ENCODE measurements at regions not wholly inside any gene's neighbourhood (a gene's known extent, or its start where the extent isn't known, plus 50 kb on each side); places are given as distances from the start of the nearest gene placed in this dataset.

- Histone ChIP-seq H3F3A (ENCODE audit: insufficient read depth, low read length) (no peaks in the 10 kb centered on the region), H2AFZ (ENCODE audit: low read length) (no peak overlapping the region), H3K27ac (ENCODE audit: low read length) (no peak overlapping the region), H3K4me1 (ENCODE audit: low read length) (no peaks in the 10 kb centered on the region), H3K27me3 (replicated peaks; ENCODE audit: insufficient read depth, low read length) (no peaks in the 10 kb centered on the region), H3K4me2 (ENCODE audit: low read depth, low read length) (no peak overlapping the region), H3K79me2 (ENCODE audit: low read length) (no peaks in the 10 kb centered on the region), H3K36me3 (replicated peaks; ENCODE audit: insufficient read depth, low read length) (no peaks in the 10 kb centered on the region), H3K9ac (ENCODE audit: low read length) (no peak overlapping the region), H4K20me1 (ENCODE audit: insufficient read depth, low read length) (no peaks in the 10 kb centered on the region), H3K4me3 (ENCODE audit: low read length) (no peak overlapping the region), H3K9me3 (replicated peaks; ENCODE audit: insufficient read depth, low read length) (no peaks in the 10 kb centered on the region), H3K9me2 (replicated peaks; ENCODE audit: insufficient read depth, low read length) (no peaks in the 10 kb centered on the region)
- DNase-seq = no peak
- TF ChIP-seq EZH2phosphoT487 (IDR thresholded peaks at IDR 0.05; ENCODE audit: low read length) (no peak), EZH2 (optimal IDR thresholded peaks at IDR 0.05; ENCODE audit: low read depth, low read length) (no peak), CTCF (IDR thresholded peaks at IDR 0.05; ENCODE audit: low read length) (no peak)
Measured at GRCh38 chr2:20539133-20539719, 92.4 kb downstream of the RHOB start.

- H3K9me3 ChIP-seq (replicated peaks; ENCODE audit: insufficient read depth, low read length) = no peaks in the 10 kb centered on the region
- no peak overlapping the region for H3K27ac ChIP-seq (ENCODE audit: low read length)
- DNase-seq = no peak
- H3K79me2 ChIP-seq (ENCODE audit: low read length) = no peaks in the 10 kb centered on the region
- no peaks in the 10 kb centered on the region for H3K36me3 ChIP-seq (replicated peaks; ENCODE audit: insufficient read depth, low read length)
- no peak overlapping the region for H3K9ac ChIP-seq (ENCODE audit: low read length)
- no peaks in the 10 kb centered on the region for H3F3A ChIP-seq (ENCODE audit: insufficient read depth, low read length)
- no peaks in the 10 kb centered on the region for H3K4me1 ChIP-seq (ENCODE audit: low read length)
- no peak overlapping the region for H3K4me2 ChIP-seq (ENCODE audit: low read depth, low read length)
- no peak overlapping the region for H2AFZ ChIP-seq (ENCODE audit: low read length)
- H4K20me1 ChIP-seq (ENCODE audit: insufficient read depth, low read length) = no peaks in the 10 kb centered on the region
- TF ChIP-seq CTCF (IDR thresholded peaks at IDR 0.05; ENCODE audit: low read length) = no peak
- TF ChIP-seq EZH2 (optimal IDR thresholded peaks at IDR 0.05; ENCODE audit: low read depth, low read length) = no peak
- no peak for TF ChIP-seq EZH2phosphoT487 (IDR thresholded peaks at IDR 0.05; ENCODE audit: low read length)
- no peaks in the 10 kb centered on the region for H3K9me2 ChIP-seq (replicated peaks; ENCODE audit: insufficient read depth, low read length)
- no peaks in the 10 kb centered on the region for H3K27me3 ChIP-seq (replicated peaks; ENCODE audit: insufficient read depth, low read length)
- no peak overlapping the region for H3K4me3 ChIP-seq (ENCODE audit: low read length)
Measured at GRCh38 chr2:20539776-20540586, 93.1 kb downstream of the RHOB start.

- Histone ChIP-seq H3K27ac (ENCODE audit: low read length) (no peak overlapping the region), H2AFZ (ENCODE audit: low read length) (no peak overlapping the region), H3K4me2 (ENCODE audit: low read depth, low read length) (no peak overlapping the region), H3K9me2 (replicated peaks; ENCODE audit: insufficient read depth, low read length) (no peaks in the 10 kb centered on the region), H3F3A (ENCODE audit: insufficient read depth, low read length) (no peaks in the 10 kb centered on the region), H3K4me3 (ENCODE audit: low read length) (no peak overlapping the region), H3K27me3 (replicated peaks; ENCODE audit: insufficient read depth, low read length) (no peaks in the 10 kb centered on the region), H3K79me2 (ENCODE audit: low read length) (no peaks in the 10 kb centered on the region), H3K9ac (ENCODE audit: low read length) (no peak overlapping the region), H3K36me3 (replicated peaks; ENCODE audit: insufficient read depth, low read length) (no peaks in the 10 kb centered on the region), H4K20me1 (ENCODE audit: insufficient read depth, low read length) (no peaks in the 10 kb centered on the region), H3K9me3 (replicated peaks; ENCODE audit: insufficient read depth, low read length) (no peaks in the 10 kb centered on the region), H3K4me1 (ENCODE audit: low read length) (no peaks in the 10 kb centered on the region)
- DNase-seq = no peak
- TF ChIP-seq EZH2phosphoT487 (IDR thresholded peaks at IDR 0.05; ENCODE audit: low read length) (no peak), EZH2 (optimal IDR thresholded peaks at IDR 0.05; ENCODE audit: low read depth, low read length) (no peak), CTCF (IDR thresholded peaks at IDR 0.05; ENCODE audit: low read length) (no peak)
Measured at GRCh38 chr2:20540587-20541293, 93.9 kb downstream of the RHOB start.

Measured in MM.1S (cell line).